GM18517 (cell line): ENCODE measurements at regions not wholly inside any gene's neighbourhood (a gene's known extent, or its start where the extent isn't known, plus 50 kb on each side); places are given as distances from the start of the nearest gene placed in this dataset.

Source experiments
- ATAC-seq: cut with Tn5 transposase; IDR thresholded peaks from one replicate; pipeline ENCODE4 v1.9.1; 2021; ENCODE audit warnings: mild to moderate bottlenecking, moderate library complexity; ENCODE audit not compliant: unreplicated experiment

- no peak for ATAC-seq
Observed at GRCh38 chr5:73375191-73375545, 73.4 kb downstream of the FOXD1 start.

DNA sequence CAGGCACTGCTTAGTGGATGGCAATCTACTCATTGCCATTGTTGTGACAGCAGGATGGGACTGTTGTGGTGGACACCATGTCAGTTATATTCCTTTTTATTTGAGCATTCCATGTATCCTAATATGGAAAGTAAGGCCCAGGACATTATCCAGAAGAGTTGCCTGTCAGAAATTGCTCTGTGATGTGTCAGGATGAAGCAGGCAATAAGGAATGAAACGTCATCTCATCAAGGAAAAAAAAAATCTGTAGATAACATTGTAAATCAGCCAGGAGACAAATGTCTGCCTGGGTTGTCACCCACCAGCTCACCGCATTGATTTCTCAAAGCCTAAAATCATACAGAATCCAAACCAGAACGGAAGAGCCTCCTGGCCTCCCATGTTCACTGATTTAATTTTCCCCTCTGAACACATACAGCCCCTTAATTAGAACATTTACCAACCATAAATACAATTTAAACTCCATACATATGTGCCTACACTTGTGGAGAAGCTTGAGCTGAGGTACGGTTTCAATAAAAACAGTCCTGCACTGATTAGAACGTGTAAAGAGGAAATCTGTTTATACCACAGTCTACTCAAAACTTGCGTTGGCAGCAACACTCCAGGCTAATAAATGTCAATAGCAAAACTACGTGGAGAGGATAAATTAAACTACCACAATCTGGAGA, 73.9 kb downstream of the FOXD1 start:
- no peak for ATAC-seq

DNA sequence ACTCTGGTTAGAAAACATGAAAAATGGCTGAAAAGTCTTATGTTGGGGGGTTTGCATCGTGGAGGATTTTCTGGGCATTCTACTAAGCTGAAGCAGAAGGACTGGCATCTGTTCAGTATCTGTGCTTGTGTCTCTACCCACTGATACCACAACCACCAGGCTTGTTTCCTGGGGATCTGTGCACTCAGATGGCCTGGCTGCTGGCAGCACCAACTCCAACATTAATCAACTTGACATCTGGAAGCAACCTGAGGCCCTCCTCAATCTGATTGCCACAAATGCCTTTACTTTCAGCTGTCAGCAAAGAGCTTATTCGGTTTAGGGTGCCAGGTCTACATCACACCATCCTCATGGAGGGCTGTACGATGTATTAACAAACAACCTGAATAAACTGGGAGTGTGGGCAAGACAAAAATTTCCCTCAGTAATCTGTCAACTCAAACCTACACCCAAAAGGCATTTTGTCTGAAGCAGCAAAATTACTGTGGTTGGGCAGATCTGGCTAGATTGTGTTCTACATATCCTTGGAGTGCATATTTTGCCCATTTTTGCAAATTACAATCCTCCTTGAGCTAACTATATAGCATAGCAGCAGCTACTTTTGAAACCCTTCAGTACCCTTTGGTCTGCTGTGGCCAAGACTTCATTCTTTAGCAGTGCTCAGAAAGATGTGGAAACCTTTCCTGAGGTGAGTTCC, 74.6 kb downstream of the FOXD1 start:
- no peak for ATAC-seq

DNA sequence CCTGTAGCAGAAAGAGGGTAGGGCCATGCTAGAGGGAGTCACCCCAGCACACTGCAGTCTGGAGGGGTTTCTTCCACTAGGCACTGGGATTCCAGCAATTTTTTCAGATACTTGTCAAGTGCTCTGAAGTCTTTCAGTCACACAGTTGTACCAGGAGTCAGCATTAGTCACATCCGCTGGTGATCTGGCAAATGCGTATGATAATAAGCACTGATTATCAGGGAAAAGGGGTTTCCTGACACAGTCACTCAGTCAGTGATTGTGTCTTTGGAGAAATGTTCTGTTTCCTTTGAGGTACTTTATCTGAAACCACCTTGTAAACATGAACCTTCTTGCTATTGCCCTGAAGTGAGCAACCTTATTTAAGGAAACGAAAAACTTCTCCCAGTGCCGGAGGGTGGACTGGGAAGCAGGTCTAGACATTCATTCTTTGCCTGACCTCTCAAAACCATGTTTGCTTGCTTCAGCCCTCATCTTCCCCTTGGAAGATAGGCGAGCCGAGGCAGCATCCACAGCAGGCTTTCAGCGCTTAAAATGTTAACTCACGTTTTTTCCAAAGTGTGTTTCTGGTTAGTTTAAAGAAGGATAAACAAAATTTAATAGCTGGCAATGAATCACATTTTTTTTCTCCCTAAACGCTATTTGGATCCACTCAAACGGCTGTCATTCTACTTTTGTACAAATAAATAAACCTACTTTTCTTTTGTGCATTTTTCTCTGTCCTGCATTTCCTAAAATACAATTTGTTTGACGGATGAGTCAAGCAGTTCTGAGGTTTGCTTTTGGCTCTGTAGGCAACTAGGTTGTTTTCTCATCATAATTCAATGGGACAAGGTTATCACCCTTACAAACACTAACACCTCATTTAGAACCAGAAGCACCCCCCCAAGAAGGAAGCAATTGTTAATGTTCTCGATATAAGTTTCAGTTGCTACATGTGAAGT, 77.7 kb downstream of the FOXD1 start:
- no peak for ATAC-seq

- ATAC-seq, result no peak
Observed at GRCh38 chr5:73370095-73370494, 78.5 kb downstream of the FOXD1 start.

DNA sequence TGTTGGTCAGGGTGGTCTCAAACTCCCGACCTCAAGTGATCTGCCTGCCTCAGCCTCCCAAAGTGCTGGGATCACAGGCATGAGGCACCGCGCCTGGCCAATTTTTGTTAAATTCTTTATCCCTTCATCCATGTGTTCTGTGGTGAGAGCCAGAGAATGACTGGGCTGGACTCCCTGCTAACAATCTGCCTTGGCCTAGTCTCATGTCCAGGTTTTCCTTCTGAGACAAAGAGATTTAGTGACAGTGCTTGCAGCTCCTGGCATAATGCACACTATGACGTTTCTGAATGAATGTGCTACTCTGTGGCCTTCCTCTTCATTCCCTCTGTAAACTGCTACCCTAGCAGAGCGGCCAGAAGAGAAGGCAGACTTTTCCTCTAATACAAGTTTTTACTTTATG, 79.3 kb downstream of the FOXD1 start:
- ATAC-seq, result no peak

- ATAC-seq, result no peak
Observed at GRCh38 chr5:73367650-73368049, 80.9 kb downstream of the FOXD1 start.

GRCh38 chr5:73365990-73366667, 82.4 kb downstream of the FOXD1 start:
- ATAC-seq, result no peak

- no peak for ATAC-seq
Observed at GRCh38 chr5:73365301-73365853, 83.2 kb downstream of the FOXD1 start.

- no peak for ATAC-seq
Observed at GRCh38 chr5:73363911-73364730, 84.5 kb downstream of the FOXD1 start.

DNA sequence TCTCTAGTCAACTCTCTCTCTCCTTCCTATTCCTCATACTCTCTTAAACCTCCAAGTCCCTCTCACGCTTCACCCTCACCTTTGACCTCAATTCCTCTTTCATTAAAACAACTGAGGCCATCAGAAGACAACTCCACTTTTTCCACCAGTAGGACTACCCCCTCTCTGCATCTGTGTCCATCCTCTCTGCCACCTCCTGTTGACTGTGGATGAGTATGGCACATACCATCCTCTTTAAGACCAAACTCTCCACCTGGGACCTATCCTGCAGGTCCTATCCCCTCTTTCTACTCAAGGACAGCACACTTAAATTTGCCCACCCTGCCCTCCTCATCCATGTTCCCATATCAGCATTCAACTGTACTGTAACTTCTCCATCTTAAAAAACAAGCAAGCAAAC, 89.2 kb downstream of the FOXD1 start:
- ATAC-seq, result no peak

DNA sequence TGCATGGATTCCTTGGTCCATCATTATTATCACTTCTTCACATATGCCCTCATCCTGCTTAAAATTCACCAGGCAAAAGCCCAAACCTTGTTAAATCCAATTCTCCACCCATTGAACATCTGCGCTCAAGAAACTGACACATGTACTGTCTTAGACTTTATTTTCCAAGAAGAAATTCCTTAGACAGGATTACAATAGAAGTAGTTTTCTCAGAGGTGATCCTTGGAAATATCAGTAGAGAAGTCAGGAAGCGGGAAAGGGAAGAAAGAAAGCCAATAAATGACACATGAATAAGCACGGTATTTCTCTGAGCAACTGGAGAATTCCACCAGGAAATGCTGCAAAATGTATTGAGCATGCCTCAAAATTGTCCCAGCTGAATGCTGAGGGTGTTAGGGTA, 90.2 kb downstream of the FOXD1 start:
- no peak for ATAC-seq

DNA sequence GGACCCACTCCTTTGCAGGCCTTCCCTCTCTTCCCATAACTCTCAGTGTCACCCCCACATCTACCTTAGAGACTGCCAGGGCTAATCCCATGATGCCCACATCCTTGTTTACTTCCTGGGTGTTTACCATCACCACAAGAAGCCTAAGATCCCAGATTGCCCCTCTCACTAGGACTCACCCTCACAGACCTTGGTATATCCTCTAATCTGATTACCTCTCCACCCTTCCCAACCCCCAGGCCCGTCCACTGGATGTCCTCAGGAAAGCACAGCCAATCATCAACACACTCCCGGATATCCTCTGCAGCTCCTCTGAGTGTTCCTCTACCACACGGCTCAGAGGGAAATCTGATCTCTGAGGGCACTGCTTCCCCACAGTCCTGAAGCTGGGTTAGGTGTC, 91.0 kb downstream of the FOXD1 start:
- ATAC-seq, result no peak

DNA sequence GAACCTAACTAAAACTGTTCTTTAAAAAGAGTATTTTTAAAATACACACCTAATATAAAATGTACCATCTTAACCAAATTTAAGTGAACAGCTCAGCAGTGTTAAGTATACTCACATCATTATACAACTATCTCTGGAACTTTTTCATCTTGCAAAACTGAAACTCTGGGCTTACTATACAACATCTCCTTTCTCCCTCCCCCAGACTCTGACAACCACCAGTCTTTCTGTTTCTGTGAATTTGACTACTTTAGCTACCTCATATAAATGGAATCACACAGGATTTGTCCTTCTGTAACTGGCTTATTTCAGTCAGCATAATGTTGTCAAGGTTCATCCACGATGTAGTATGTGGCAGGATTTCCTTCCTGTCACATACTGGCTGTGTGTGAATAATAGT, 93.5 kb downstream of the FOXD1 start:
- no peak for ATAC-seq

GRCh38 chr5:73354406-73354805, 94.2 kb downstream of the FOXD1 start:
- ATAC-seq, result no peak

DNA sequence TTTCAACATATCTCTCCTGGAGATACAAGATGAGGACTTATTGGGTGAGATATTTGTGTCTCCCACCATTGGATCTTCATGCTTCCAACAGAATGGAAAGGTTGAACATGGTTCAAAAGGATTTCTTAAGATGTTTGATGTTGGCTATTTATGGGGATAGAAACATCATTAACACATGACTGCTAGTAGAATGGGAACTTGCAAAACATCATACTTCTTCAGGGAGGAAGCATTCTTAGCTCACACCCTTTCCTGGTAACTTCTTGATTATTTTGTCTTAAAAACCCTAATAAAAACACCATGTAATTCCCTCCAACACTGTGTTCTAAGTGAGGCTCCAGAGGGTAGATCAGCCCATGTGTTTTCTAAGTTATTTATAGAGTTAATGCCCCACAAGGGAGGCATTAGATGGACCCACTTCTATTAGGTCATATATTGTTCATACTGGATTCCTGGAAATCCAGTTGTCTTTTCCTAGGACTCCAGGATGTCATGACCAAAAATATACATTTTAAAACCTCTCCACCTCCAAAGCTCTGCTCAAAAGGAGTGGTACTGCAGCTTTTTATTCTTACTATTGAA, 95.8 kb downstream of the FOXD1 start:
- no peak for ATAC-seq

- ATAC-seq, result no peak
Observed at GRCh38 chr5:73352243-73352642, 96.3 kb downstream of the FOXD1 start.

GRCh38 chr5:73351593-73351992, 97.0 kb downstream of the FOXD1 start:
- ATAC-seq, result no peak

- no peak for ATAC-seq
Observed at GRCh38 chr5:73346878-73347408, 101.6 kb downstream of the FOXD1 start.
